Neural cell (in vitro differentiated cells): ENCODE measurements at regions not wholly inside any gene's neighbourhood (a gene's known extent, or its start where the extent isn't known, plus 50 kb on each side); places are given as distances from the start of the nearest gene placed in this dataset.
A peak's percentile ranks its signal among the peaks of the same experiment; 100 is the strongest.
"Not testable (repeated sequence)": the region's sequence is repeated elsewhere in the genome, so short reads cannot be mapped to it uniquely, and the experiment has no call there.

ENCODE experiments used
- H2AFZ ChIP-seq: fragments of 200-600, 300-800 bp; sonication (generic), shearing (Covaris generic); 2 replicates; pipeline ENCODE4 v1.6.0; 2014; ENCODE audit warnings: low read depth, mild to moderate bottlenecking, antibody characterized with exemption, low read length, moderate library complexity
- H3F3A ChIP-seq: fragments of 200-600 bp; shearing (Covaris generic); 2 replicates; pipeline ENCODE4 v1.6.1; 2016; ENCODE audit warnings: mild to moderate bottlenecking, moderate library complexity, mixed read lengths, antibody characterized with exemption, low read length; ENCODE audit not compliant: insufficient read depth, poor library complexity, severe bottlenecking
- H3K27ac ChIP-seq: fragments of 200-600, 300-800 bp; sonication (generic), shearing (Covaris generic); 2 replicates; pipeline ENCODE4 v1.5.1; 2014; ENCODE audit warnings: mild to moderate bottlenecking, low read length, moderate library complexity
- H3K27me3 ChIP-seq: fragments of 300-800, 200-600 bp; sonication (generic), shearing (Covaris generic); 2 replicates; pipeline ENCODE4 v1.6.0; 2014; ENCODE audit warnings: mild to moderate bottlenecking, low read depth, low read length, moderate library complexity; ENCODE audit not compliant: insufficient read depth
- H3K36me3 ChIP-seq: fragments of 300-800, 200-600 bp; sonication (generic), shearing (Covaris generic); 2 replicates; pipeline ENCODE4 v1.5.1; 2014; ENCODE audit warnings: mild to moderate bottlenecking, antibody characterized with exemption, low read length, moderate library complexity; ENCODE audit not compliant: insufficient read depth
- H3K4me2 ChIP-seq: fragments of 300-800, 200-600 bp; sonication (generic), shearing (Covaris generic); 2 replicates; pipeline ENCODE4 v1.6.0; 2014; ENCODE audit warnings: mild to moderate bottlenecking, low read length
- H3K4me3 ChIP-seq: fragments of 300-800, 200-600 bp; sonication (generic), shearing (Covaris generic); 2 replicates; pipeline ENCODE4 v1.5.1; 2014; ENCODE audit warnings: mild to moderate bottlenecking, low read length, moderate library complexity
- H3K79me2 ChIP-seq: fragments of 200-600 bp; shearing (Covaris generic); replicated peaks from 2 replicates; pipeline ENCODE4 v1.6.0; 2014; ENCODE audit warnings: mild to moderate bottlenecking, low read length, moderate library complexity; ENCODE audit not compliant: insufficient read depth
- H3K9ac ChIP-seq: fragments of 300-800, 200-600 bp; sonication (generic), shearing (Covaris generic); 2 replicates; pipeline ENCODE4 v1.6.1; 2016; ENCODE audit warnings: mild to moderate bottlenecking, low read length, mixed read lengths
- H3K9me2 ChIP-seq: fragments of 200-600 bp; shearing (Covaris generic); 2 replicates; pipeline ENCODE4 v1.6.1; 2016; ENCODE audit warnings: mild to moderate bottlenecking, low read length, mixed read lengths; ENCODE audit not compliant: insufficient read depth
- H3K9me3 ChIP-seq: fragments of 200-600, 300-800 bp; sonication (generic), shearing (Covaris generic); 2 replicates; pipeline ENCODE4 v1.6.1; 2016; ENCODE audit warnings: mild to moderate bottlenecking, mixed run types, low read length, moderate library complexity, mixed read lengths
- H4K20me1 ChIP-seq: fragments of 200-600 bp; shearing (Covaris generic); 2 replicates; pipeline ENCODE4 v1.6.1; 2016; ENCODE audit warnings: mild to moderate bottlenecking, mixed run types; ENCODE audit not compliant: insufficient read depth
- CTCF ChIP-seq: fragments of 450-650 bp; IDR thresholded peaks from 2 replicates; pipeline ENCODE4 v1.5.1; 2014; ENCODE audit warnings: antibody characterized with exemption, mild to moderate bottlenecking, moderate library complexity; ENCODE audit not compliant: poor library complexity, severe bottlenecking
- EP300 ChIP-seq: fragments of 450-650 bp; conservative IDR thresholded peaks from 2 replicates; pipeline ENCODE4 v1.6.1; 2014; ENCODE audit warnings: antibody characterized with exemption, mild to moderate bottlenecking, moderate library complexity; ENCODE audit not compliant: poor library complexity, severe bottlenecking
- EZH2 ChIP-seq: fragments of 200-600, 300-800 bp; shearing (Covaris generic), sonication (generic); IDR thresholded peaks from 2 replicates; pipeline ENCODE4 v1.6.1; 2014; ENCODE audit warnings: antibody characterized with exemption, low read length, borderline replicate concordance, mild to moderate bottlenecking; ENCODE audit not compliant: insufficient read depth, poor library complexity, severe bottlenecking
- MXI1 ChIP-seq: fragments of 450-650 bp; conservative IDR thresholded peaks from 2 replicates; pipeline ENCODE4 v1.6.1; 2014; ENCODE audit warnings: antibody characterized with exemption, mild to moderate bottlenecking; ENCODE audit not compliant: poor library complexity, severe bottlenecking
- POLR2AphosphoS5 ChIP-seq: IDR thresholded peaks from 2 replicates; pipeline ENCODE4 v1.6.1; 2012
- RAD21 ChIP-seq: fragments of 450-650 bp; conservative IDR thresholded peaks from 2 replicates; pipeline ENCODE4 v1.6.1; 2014; ENCODE audit warnings: antibody characterized with exemption, mild to moderate bottlenecking, moderate library complexity
- REST ChIP-seq: IDR thresholded peaks from 2 replicates; pipeline ENCODE4 v1.6.1; 2012; ENCODE audit warnings: borderline replicate concordance
- SMC3 ChIP-seq: fragments of 450-650 bp; conservative IDR thresholded peaks from 2 replicates; pipeline ENCODE4 v1.6.1; 2014; ENCODE audit warnings: antibody characterized with exemption, mild to moderate bottlenecking, moderate library complexity; ENCODE audit not compliant: poor library complexity
- TAF1 ChIP-seq: IDR thresholded peaks from 2 replicates; pipeline ENCODE4 v1.6.1; 2012; ENCODE audit warnings: low read depth

- Histone ChIP-seq H3K9me2 (no peaks in the 10 kb centered on the region), H3K79me2 (no peaks in the 10 kb centered on the region), H3K36me3 (no peaks in the 10 kb centered on the region), H3K27me3 (no peaks in the 10 kb centered on the region), H3F3A (no peaks in the 10 kb centered on the region), H3K9me3 (no peaks in the 10 kb centered on the region), H3K4me3 (peak overlapping the region; percentile 3), H3K27ac (peak overlapping the region; percentile 48), H4K20me1 (no peaks in the 10 kb centered on the region), H3K4me2 (peak overlapping the region; percentile 53), H2AFZ (no peak overlapping the region), H3K9ac (no peak overlapping the region)
- TF ChIP-seq CTCF (no peak), MXI1 (no peak), POLR2AphosphoS5 (no peak), EP300 (no peak), SMC3 (no peak), REST (no peak), TAF1 (no peak), RAD21 (no peak), EZH2 (no peak)
Observed at GRCh38 chr1:95537176-95537575, 303.2 kb downstream of the RWDD3 start.

- H3K4me2 ChIP-seq, H3K4me3 ChIP-seq, H3K36me3 ChIP-seq, H3K27me3 ChIP-seq, H3K79me2 ChIP-seq, H3K9me3 ChIP-seq, H4K20me1 ChIP-seq, H2AFZ ChIP-seq, H3F3A ChIP-seq, H3K9ac ChIP-seq, H3K27ac ChIP-seq, H3K9me2 ChIP-seq: not testable (repeated sequence)
Observed at GRCh38 chr1:95538242-95538641, 304.2 kb downstream of the RWDD3 start.

- Histone ChIP-seq H3K36me3 (no peaks in the 10 kb centered on the region), H3K9ac (no peak overlapping the region), H3K27me3 (no peaks in the 10 kb centered on the region), H3K79me2 (no peaks in the 10 kb centered on the region), H3K4me3 (no peak overlapping the region), H3K27ac (no peak overlapping the region), H3F3A (no peaks in the 10 kb centered on the region), H4K20me1 (no peaks in the 10 kb centered on the region), H3K4me2 (no peak overlapping the region), H3K9me2 (no peaks in the 10 kb centered on the region), H3K9me3 (no peaks in the 10 kb centered on the region), H2AFZ (no peak overlapping the region)
- TF ChIP-seq RAD21 (no peak), POLR2AphosphoS5 (no peak), TAF1 (no peak), CTCF (no peak), SMC3 (no peak), MXI1 (no peak), REST (no peak), EP300 (no peak), EZH2 (no peak)
Observed at GRCh38 chr1:95542936-95543335, 308.9 kb downstream of the RWDD3 start.
